SK-N-SH treated with all-trans-retinoic acid at 6 μM for 48 hours (cell line): ENCODE measurements at regions not wholly inside any gene's neighbourhood (a gene's known extent, or its start where the extent isn't known, plus 50 kb on each side); places are given as distances from the start of the nearest gene placed in this dataset.

Experiments used
- CREB5 ChIP-seq: fragments of 250-450 bp; sonication (Bioruptor Pico); IDR thresholded peaks from 2 replicates; pipeline ENCODE4 v1.5.1; 2020; ENCODE audit warnings: low read depth, mild to moderate bottlenecking, moderate library complexity
- CSDC2 ChIP-seq: fragments of 250-450 bp; sonication (Bioruptor Pico); IDR thresholded peaks from 2 replicates; pipeline ENCODE4 v1.5.0; 2020; ENCODE audit warnings: mild to moderate bottlenecking, moderate library complexity
- ESRRG ChIP-seq: fragments of 250-450 bp; sonication (Bioruptor Pico); IDR thresholded peaks from 2 replicates; pipeline ENCODE4 v1.6.1; 2021; ENCODE audit warnings: mild to moderate bottlenecking
- GLIS3 ChIP-seq: fragments of 250-450 bp; sonication (Bioruptor Pico); IDR thresholded peaks from 2 replicates; pipeline ENCODE4 v1.5.0; 2020; ENCODE audit warnings: mild to moderate bottlenecking, moderate library complexity
- OSR1 ChIP-seq: fragments of 250-450 bp; sonication (Bioruptor Pico); IDR thresholded peaks from 2 replicates; pipeline ENCODE4 v1.8.0; 2022; ENCODE audit warnings: moderate library complexity, mild to moderate bottlenecking, inconsistent platforms
- PATZ1 ChIP-seq: fragments of 250-450 bp; sonication (Bioruptor Pico); IDR thresholded peaks from 2 replicates; pipeline ENCODE4 v1.8.0; 2020; ENCODE audit warnings: mild to moderate bottlenecking, moderate library complexity, borderline replicate concordance
- RARB ChIP-seq: fragments of 250-450 bp; sonication (Bioruptor Pico); IDR thresholded peaks from 2 replicates; pipeline ENCODE4 v1.8.0; 2021; ENCODE audit warnings: mild to moderate bottlenecking, moderate library complexity
- TCF4 ChIP-seq: fragments of 250-450 bp; sonication (Bioruptor Pico); IDR thresholded peaks from 2 replicates; pipeline ENCODE4 v1.8.0; 2021; ENCODE audit warnings: mild to moderate bottlenecking, moderate library complexity, borderline replicate concordance
- ZC3H10 ChIP-seq: fragments of 250-450 bp; sonication (Bioruptor Pico); IDR thresholded peaks from 2 replicates; pipeline ENCODE4 v1.5.1; 2021; ENCODE audit warnings: mild to moderate bottlenecking, moderate library complexity
- ZFP3 ChIP-seq: fragments of 250-450 bp; sonication (Bioruptor Pico); IDR thresholded peaks from 2 replicates; pipeline ENCODE4 v1.5.0; 2020; ENCODE audit warnings: mild to moderate bottlenecking, moderate library complexity
- ZFP30 ChIP-seq: fragments of 450-650 bp; formaldehyde crosslinking; IDR thresholded peaks from 2 replicates; pipeline ENCODE4 v1.5.0; 2022; ENCODE audit warnings: mild to moderate bottlenecking, moderate library complexity
- ZNF565 ChIP-seq: fragments of 450-650 bp; formaldehyde crosslinking; conservative IDR thresholded peaks from 2 replicates; pipeline ENCODE4 v1.5.0; 2020; ENCODE audit warnings: low read depth, mild to moderate bottlenecking, moderate library complexity
- ZNF8 ChIP-seq: fragments of 450-650 bp; formaldehyde crosslinking; IDR thresholded peaks from 2 replicates; pipeline ENCODE4 v1.5.0; 2020; ENCODE audit warnings: mild to moderate bottlenecking, moderate library complexity

GRCh38 chr6:165774903-165775601, 112.0 kb upstream of the PDE10A start:
- no peak for TF ChIP-seq GLIS3 (CRISPR knock-in tag)
- no peak for TF ChIP-seq CSDC2 (CRISPR knock-in tag)
- no peak for TF ChIP-seq ZFP3 (CRISPR knock-in tag)
- no peak for TF ChIP-seq ZFP30 (CRISPR knock-in tag)
- TF ChIP-seq CREB5: no peak
- TF ChIP-seq PATZ1: no peak
- no peak for TF ChIP-seq TCF4 (CRISPR knock-in tag)
- TF ChIP-seq ZC3H10: no peak
- TF ChIP-seq ZNF8 (CRISPR knock-in tag): no peak
- no peak for TF ChIP-seq ZNF565
- no peak for TF ChIP-seq RARB
- TF ChIP-seq ESRRG (CRISPR knock-in tag): no peak
- TF ChIP-seq OSR1: no peak
